ENCODE measurements at regions not wholly inside any gene's neighbourhood (a gene's known extent, or its start where the extent isn't known, plus 50 kb on each side); places are given as distances from the start of the nearest gene placed in this dataset.
"Not testable (repeated sequence)": the region's sequence is repeated elsewhere in the genome, so short reads cannot be mapped to it uniquely, and the experiment has no call there.

DNA sequence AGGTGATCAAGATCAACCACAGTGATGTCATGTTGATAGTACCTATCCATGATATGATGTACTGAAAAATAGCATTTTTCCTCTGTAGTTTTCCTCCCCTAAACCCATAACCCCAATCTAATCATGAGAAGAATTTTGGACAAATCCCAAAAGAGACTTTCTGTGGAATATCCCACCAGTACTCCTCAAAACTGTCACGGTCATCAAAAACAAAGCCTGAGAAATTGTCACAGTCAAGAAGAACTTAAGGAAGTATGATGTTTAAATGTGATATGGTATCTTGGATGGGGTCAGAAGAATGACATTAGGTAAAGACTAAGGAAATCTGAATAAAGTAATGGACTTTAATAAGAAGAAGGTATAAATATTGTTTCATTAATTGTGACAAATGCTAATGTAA lies 248.8 kb downstream of the RMST start:
- TF ChIP-seq, protein P1, sequence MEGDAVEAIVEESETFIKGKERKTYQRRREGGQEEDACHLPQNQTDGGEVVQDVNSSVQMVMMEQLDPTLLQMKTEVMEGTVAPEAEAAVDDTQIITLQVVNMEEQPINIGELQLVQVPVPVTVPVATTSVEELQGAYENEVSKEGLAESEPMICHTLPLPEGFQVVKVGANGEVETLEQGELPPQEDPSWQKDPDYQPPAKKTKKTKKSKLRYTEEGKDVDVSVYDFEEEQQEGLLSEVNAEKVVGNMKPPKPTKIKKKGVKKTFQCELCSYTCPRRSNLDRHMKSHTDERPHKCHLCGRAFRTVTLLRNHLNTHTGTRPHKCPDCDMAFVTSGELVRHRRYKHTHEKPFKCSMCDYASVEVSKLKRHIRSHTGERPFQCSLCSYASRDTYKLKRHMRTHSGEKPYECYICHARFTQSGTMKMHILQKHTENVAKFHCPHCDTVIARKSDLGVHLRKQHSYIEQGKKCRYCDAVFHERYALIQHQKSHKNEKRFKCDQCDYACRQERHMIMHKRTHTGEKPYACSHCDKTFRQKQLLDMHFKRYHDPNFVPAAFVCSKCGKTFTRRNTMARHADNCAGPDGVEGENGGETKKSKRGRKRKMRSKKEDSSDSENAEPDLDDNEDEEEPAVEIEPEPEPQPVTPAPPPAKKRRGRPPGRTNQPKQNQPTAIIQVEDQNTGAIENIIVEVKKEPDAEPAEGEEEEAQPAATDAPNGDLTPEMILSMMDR (IDR thresholded peaks at IDR 0.05; ENCODE audit: control extremely low read depth, extremely low read depth): no peak

DNA sequence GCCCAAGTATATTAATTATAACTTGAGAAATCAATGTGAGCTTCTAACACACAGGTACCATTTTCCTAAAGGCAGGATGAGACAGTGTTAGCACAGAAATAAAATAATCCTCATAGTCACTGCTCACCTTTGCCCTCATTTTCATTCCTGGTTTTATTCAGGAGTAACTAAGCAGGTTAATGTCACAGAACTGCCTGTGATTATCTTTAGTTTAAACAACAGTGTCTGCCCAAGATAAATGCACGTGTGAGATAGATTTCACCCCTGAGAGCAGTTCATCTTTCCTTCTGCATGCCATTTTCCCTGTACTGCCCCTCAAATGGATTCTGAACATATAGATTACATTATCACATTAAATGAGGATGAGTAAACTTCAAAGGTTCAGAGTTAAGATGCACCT lies 250.7 kb downstream of the RMST start:
- no peaks in the 10 kb centered on the region for H3K4me1 ChIP-seq (ENCODE audit: control insufficient read depth in 5 of 5, insufficient read depth in 5 of 5, low read length in 5 of 5)
- no peak for DNase-seq
- H3K36me3 ChIP-seq (ENCODE audit: control insufficient read depth in 4 of 4, insufficient read depth in 4 of 4, low read length in 4 of 4): no peaks in the 10 kb centered on the region
- TF ChIP-seq, protein P1 (IDR thresholded peaks at IDR 0.05; ENCODE audit: control extremely low read depth, extremely low read depth): no peak
- no peak overlapping the region for H3K27ac ChIP-seq (ENCODE audit: low read depth in 1 of 2, low read length in 1 of 2)
- H3K4me3 ChIP-seq: no peak overlapping the region
- H3K9ac ChIP-seq (ENCODE audit: insufficient read depth in 1 of 2, low read length in 2 of 2): no peak overlapping the region
- WGBS, 2 donors: 45 to 57% methylated on average over 1 of the region's 1 CpG
- no peaks in the 10 kb centered on the region for H3K9me3 ChIP-seq (ENCODE audit: control insufficient read depth in 4 of 4, insufficient read depth in 3 of 4, low read length in 3 of 4)
- ATAC-seq (ENCODE audit: insufficient read depth, low FRiP score): no peak
- H3K27me3 ChIP-seq (ENCODE audit: control insufficient read depth in 3 of 3, insufficient read depth in 3 of 3, low read length in 2 of 3): no peaks in the 10 kb centered on the region

More for the DNA sequence above, 248.8 kb downstream of the RMST start:
- Histone ChIP-seq H3K9ac (ENCODE audit: insufficient read depth in 1 of 2, low read length in 2 of 2) (no peak overlapping the region), H3K4me1 (ENCODE audit: control insufficient read depth in 5 of 5, insufficient read depth in 5 of 5, low read length in 5 of 5) (no peaks in the 10 kb centered on the region), H3K9me3 (ENCODE audit: control insufficient read depth in 4 of 4, insufficient read depth in 3 of 4, low read length in 3 of 4) (no peaks in the 10 kb centered on the region), H3K36me3 (ENCODE audit: control insufficient read depth in 4 of 4, insufficient read depth in 4 of 4, low read length in 4 of 4) (no peaks in the 10 kb centered on the region), H3K27ac (ENCODE audit: low read depth in 1 of 2, low read length in 1 of 2) (no peak overlapping the region), H3K4me3 (no peak overlapping the region), H3K27me3 (ENCODE audit: control insufficient read depth in 3 of 3, insufficient read depth in 3 of 3, low read length in 2 of 3) (no peaks in the 10 kb centered on the region)
- ATAC-seq (ENCODE audit: insufficient read depth, low FRiP score): no peak
- 91 to 96% methylated on average over 1 of the region's 1 CpG for whole genome bisulfite sequencing, 2 donors
- DNase-seq: no peak

DNA sequence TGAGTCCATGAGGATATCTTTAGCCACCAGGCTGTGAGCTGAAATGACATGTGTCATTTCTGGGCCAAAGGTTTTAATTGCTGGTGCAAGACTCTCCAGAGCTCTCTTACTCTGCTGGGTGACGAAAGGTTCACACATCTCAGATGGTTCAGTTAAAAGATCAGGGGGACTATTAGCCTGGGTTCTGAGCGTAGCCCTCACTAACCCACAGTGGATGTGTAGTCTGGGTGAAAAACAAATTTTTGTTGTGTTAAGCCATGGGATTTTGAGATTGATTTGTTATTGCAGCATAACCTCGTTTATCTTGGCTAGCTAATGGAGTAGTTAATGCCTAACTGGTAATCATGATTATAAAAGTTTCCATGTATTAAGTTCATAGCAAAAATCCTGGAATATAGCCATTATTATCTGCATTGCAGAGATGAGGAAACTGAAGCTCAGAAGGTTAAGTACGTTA lies 251.5 kb downstream of the RMST start:
- no peaks in the 10 kb centered on the region for H3K4me1 ChIP-seq (ENCODE audit: control insufficient read depth in 5 of 5, insufficient read depth in 5 of 5, low read length in 5 of 5)
- no peak overlapping the region for H3K27ac ChIP-seq (ENCODE audit: low read depth in 1 of 2, low read length in 1 of 2)
- no peak overlapping the region for H3K4me3 ChIP-seq
- ATAC-seq (ENCODE audit: insufficient read depth, low FRiP score) (no peak), DNase-seq (peak in 1 of 3 donors; percentile 4)
- H3K36me3 ChIP-seq (ENCODE audit: control insufficient read depth in 4 of 4, insufficient read depth in 4 of 4, low read length in 4 of 4): no peaks in the 10 kb centered on the region
- TF ChIP-seq, protein P1 (IDR thresholded peaks at IDR 0.05; ENCODE audit: control extremely low read depth, extremely low read depth): no peak
- H3K27me3 ChIP-seq (ENCODE audit: control insufficient read depth in 3 of 3, insufficient read depth in 3 of 3, low read length in 2 of 3): no peaks in the 10 kb centered on the region
- H3K9ac ChIP-seq (ENCODE audit: insufficient read depth in 1 of 2, low read length in 2 of 2): no peak overlapping the region
- 72 to 74% methylated on average over 4 of the region's 4 CpGs for WGBS, 2 donors
- H3K9me3 ChIP-seq (ENCODE audit: control insufficient read depth in 4 of 4, insufficient read depth in 3 of 4, low read length in 3 of 4): no peaks in the 10 kb centered on the region

DNA sequence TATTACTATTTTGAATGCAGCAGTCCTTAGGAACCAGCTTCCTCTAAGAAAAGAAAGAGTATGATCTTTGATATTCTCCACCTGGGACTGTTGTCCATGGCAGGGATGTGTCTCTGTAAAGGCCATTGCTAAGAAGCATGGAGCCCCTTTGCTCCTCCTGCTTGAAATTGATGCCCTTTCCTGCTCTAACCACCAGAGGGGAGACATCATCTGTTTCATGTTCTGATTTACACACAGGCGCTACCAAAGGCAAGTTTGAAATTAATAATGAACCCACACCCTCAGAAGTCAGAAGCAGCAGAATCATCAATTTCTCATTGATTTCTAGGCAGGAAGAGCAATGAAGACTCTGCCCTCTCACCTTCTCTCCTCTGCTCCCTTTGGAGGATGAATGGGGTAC lies 253.8 kb downstream of the RMST start:
- peak in 2 of 3 donors; percentile 7 to 34 for DNase-seq
- Histone ChIP-seq H3K27ac (ENCODE audit: low read depth in 1 of 2, low read length in 1 of 2) (no peak overlapping the region), H3K4me1 (ENCODE audit: control insufficient read depth in 5 of 5, insufficient read depth in 5 of 5, low read length in 5 of 5) (no peaks in the 10 kb centered on the region), H3K36me3 (ENCODE audit: control insufficient read depth in 4 of 4, insufficient read depth in 4 of 4, low read length in 4 of 4) (no peaks in the 10 kb centered on the region), H3K27me3 (ENCODE audit: control insufficient read depth in 3 of 3, insufficient read depth in 3 of 3, low read length in 2 of 3) (no peaks in the 10 kb centered on the region), H3K4me3 (no peak overlapping the region), H3K9me3 (ENCODE audit: control insufficient read depth in 4 of 4, insufficient read depth in 3 of 4, low read length in 3 of 4) (peaks cover 0 to 4% (median 0%) of the 10 kb centered on the region in 4 donors), H3K9ac (ENCODE audit: insufficient read depth in 1 of 2, low read length in 2 of 2) (no peak overlapping the region)
- no peak for ATAC-seq (ENCODE audit: insufficient read depth, low FRiP score)
- TF ChIP-seq, protein P1 (IDR thresholded peaks at IDR 0.05; ENCODE audit: control extremely low read depth, extremely low read depth): no peak
- WGBS, 2 donors: 69 to 94% methylated on average over 1 of the region's 1 CpG

DNA sequence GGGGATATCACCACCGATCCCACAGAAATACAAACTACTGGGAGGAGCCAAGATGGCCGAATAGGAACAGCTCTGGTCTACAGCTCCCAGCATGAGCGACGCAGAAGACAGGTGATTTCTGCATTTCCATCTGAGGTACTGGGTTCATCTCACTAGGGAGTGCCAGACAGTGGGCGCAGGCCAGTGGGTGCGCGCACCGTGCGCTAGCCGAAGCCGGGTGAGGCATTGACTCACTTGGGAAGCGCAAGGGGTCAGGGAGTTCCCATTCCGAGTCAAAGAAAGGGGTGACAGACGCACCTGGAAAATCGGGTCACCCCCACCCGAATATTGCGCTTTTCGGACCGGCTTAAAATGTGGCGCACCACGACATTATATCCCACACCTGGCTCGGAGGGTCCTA lies 261.2 kb downstream of the RMST start:
- H3K9me3 ChIP-seq (ENCODE audit: control insufficient read depth in 4 of 4, insufficient read depth in 3 of 4, low read length in 3 of 4); DNase-seq; H3K4me1 ChIP-seq (ENCODE audit: control insufficient read depth in 5 of 5, insufficient read depth in 5 of 5, low read length in 5 of 5); H3K4me3 ChIP-seq; ATAC-seq (ENCODE audit: insufficient read depth, low FRiP score); H3K27ac ChIP-seq (ENCODE audit: low read depth in 1 of 2, low read length in 1 of 2); H3K27me3 ChIP-seq (ENCODE audit: control insufficient read depth in 3 of 3, insufficient read depth in 3 of 3, low read length in 2 of 3); H3K9ac ChIP-seq (ENCODE audit: insufficient read depth in 1 of 2, low read length in 2 of 2); H3K36me3 ChIP-seq (ENCODE audit: control insufficient read depth in 4 of 4, insufficient read depth in 4 of 4, low read length in 4 of 4): not testable (repeated sequence)
- WGBS, 2 donors: 78 to 81% methylated on average over 20 to 21 of the region's 22 CpGs
